K562 (cell line): ENCODE measurements at regions not wholly inside any gene's neighbourhood (a gene's known extent, or its start where the extent isn't known, plus 50 kb on each side); places are given as distances from the start of the nearest gene placed in this dataset.

Source experiments
- ATAC-seq: fragments of 200-7000 bp; cut with Tn5 transposase; 3 replicates; pipeline ENCODE4 v1.9.1; 2020; ENCODE audit warnings: moderate library complexity
- BruUV-seq: library from RNA; stranded (reverse); fragments of 400-500 nt; replicated peaks from 2 replicates; lab custom pipeline; 2021; lab: Mats Ljungman, UMichigan
- CTCF ChIA-PET: fragments of 300-600 bp; formaldehyde crosslinking; extraction: SDS; loops from one replicate; lab custom pipeline; 2021; ENCODE audit warnings: low intra/inter-chr PET ratio; lab: Yijun Ruan, JAX
- POLR2A ChIA-PET: fragments of 300-600, 350-650 bp; sonication (Branson Sonifier 250); formaldehyde crosslinking; extraction: SDS; loops from one replicate; lab custom pipeline; 2021; ENCODE audit warnings: antibody characterized with exemption, inconsistent platforms; lab: Yijun Ruan, JAX
- DNase-seq, 4 experiments: peaks; one replicate each; pipeline versions ENCODE4 v3.0.0 to v3.0.0-alpha.2; 2011 to 2018; ENCODE audit warnings: low spot score in 3 of 4, mixed read lengths in 3 of 4; ENCODE audit errors: extremely low read depth in 1 of 4
- FAIRE-seq: peaks from 2 replicates; lab custom pipeline; 2011; peaks lifted over from hg19 to GRCh38; lab: Jason Lieb, UNC
- H2AFZ ChIP-seq: 2 replicates; pipeline ENCODE4 v1.6.0; 2011; ENCODE audit warnings: low read depth, low read length, control low read depth, inconsistent platforms
- H3K27ac ChIP-seq: fragments of 200-600 bp; 3 replicates; pipeline ENCODE4 v1.8.0; 2011; ENCODE audit warnings: low read depth, mild to moderate bottlenecking, control low read depth, inconsistent platforms, low read length, moderate library complexity, mixed read lengths; ENCODE audit errors: extremely low read depth
- H3K27me3 ChIP-seq, 2 experiments: fragments of 300-600 bp in 1 of 2; 2 replicates in 1 of 2; 3 replicates in 1 of 2; pipeline versions ENCODE4 v1.6.0 to v1.8.0; 2011; ENCODE audit warnings: inconsistent platforms in 2 of 2, low read length in 2 of 2, mild to moderate bottlenecking in 1 of 2, mixed read lengths in 1 of 2, moderate library complexity in 1 of 2; ENCODE audit not compliant: control insufficient read depth in 2 of 2, insufficient read depth in 2 of 2
- H3K36me3 ChIP-seq: fragments of 300-600 bp; 3 replicates; pipeline ENCODE4 v1.8.0; 2011; ENCODE audit warnings: mild to moderate bottlenecking, low read length, inconsistent platforms; ENCODE audit not compliant: control insufficient read depth, insufficient read depth
- H3K4me1 ChIP-seq, 2 experiments: fragments of 200-600 bp in 1 of 2; replicated peaks in 1 of 2; 2 replicates in 1 of 2; 3 replicates in 1 of 2; pipeline versions ENCODE4 v1.5.1 to v1.8.0; 2011; ENCODE audit warnings: inconsistent platforms in 2 of 2, low read length in 2 of 2, mild to moderate bottlenecking in 1 of 2, mixed read lengths in 1 of 2, moderate library complexity in 1 of 2; ENCODE audit not compliant: control insufficient read depth in 2 of 2, insufficient read depth in 2 of 2
- H3K4me2 ChIP-seq: 2 replicates; pipeline ENCODE4 v1.6.1; 2011; ENCODE audit warnings: low read length, control low read depth, inconsistent platforms, mixed read lengths; ENCODE audit not compliant: insufficient read depth
- H3K4me3 ChIP-seq: fragments of 200-600 bp; sonication (generic), shearing (Covaris generic); 2 replicates; pipeline ENCODE4 v1.5.1; 2016; ENCODE audit warnings: control low read depth, inconsistent platforms
- H3K79me2 ChIP-seq: fragments of 200-600 bp; 3 replicates; pipeline ENCODE4 v1.8.0; 2011; ENCODE audit warnings: low read length, inconsistent platforms; ENCODE audit not compliant: control insufficient read depth, insufficient read depth
- H3K9ac ChIP-seq, 2 experiments: 2 replicates each; pipeline versions ENCODE4 v1.6.0 to v1.6.1; 2011; ENCODE audit warnings: low read depth in 2 of 2, low read length in 2 of 2, control low read depth in 1 of 2, inconsistent platforms in 1 of 2, mild to moderate bottlenecking in 1 of 2, mixed read lengths in 1 of 2; ENCODE audit not compliant: insufficient read depth in 1 of 2
- H3K9me1 ChIP-seq: one replicate; pipeline ENCODE4 v1.6.0; 2011; ENCODE audit warnings: inconsistent platforms, mild to moderate bottlenecking, low read length, moderate library complexity; ENCODE audit not compliant: control insufficient read depth, insufficient read depth
- H3K9me3 ChIP-seq: replicated peaks from 2 replicates; pipeline ENCODE4 v1.5.1; 2011; ENCODE audit warnings: low read depth, low read length, inconsistent platforms; ENCODE audit not compliant: control insufficient read depth, insufficient read depth
- H4K20me1 ChIP-seq: replicated peaks from 2 replicates; pipeline ENCODE4 v1.6.1; 2011; ENCODE audit warnings: low read length, inconsistent platforms, mixed read lengths; ENCODE audit not compliant: control insufficient read depth, insufficient read depth
- in situ Hi-C: fragments of 300-500 bp; cut with MboI; formaldehyde crosslinking; loops from 4 replicates; pipeline ENCODE4 v1.15.0; 2018; ENCODE audit warnings: inconsistent platforms, mixed read lengths
- intact Hi-C: fragments of 100-400 bp; cut with micrococcal nuclease; formaldehyde crosslinking; loops from 2 replicates; pipeline ENCODE4 v1.14.2; 2022
- TF ChIP-seq, protein P1 (sequence below): sonication (generic); formaldehyde crosslinking; IDR thresholded peaks from 2 replicates; pipeline ENCODE4 v1.8.0; 2023; ENCODE audit warnings: missing genetic modification reagents, mild to moderate bottlenecking, borderline replicate concordance

DNA sequence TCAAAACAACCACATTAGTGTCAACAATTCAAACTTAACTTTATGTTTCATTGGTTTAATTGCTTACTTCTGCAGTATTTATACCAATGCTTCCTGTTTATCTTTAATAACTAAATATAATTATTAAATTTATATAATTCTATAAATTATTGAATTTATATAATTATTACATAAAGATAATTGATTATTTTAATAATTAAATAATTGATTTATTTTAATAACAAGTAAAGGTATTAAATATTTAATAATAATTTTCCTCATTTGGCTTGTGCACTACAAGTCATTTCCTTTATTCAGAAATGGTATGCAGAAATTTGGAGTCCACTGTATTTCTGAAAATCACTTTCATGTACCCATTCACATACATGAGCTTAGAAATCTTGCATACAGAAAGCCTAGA is 156.2 kb upstream of the NSMCE3 start:
- ChIA-PET POLR2A (interaction anchor here (0.7 kb wide), 1 partner anchor 17 kb away, joined by 3 read pairs; no protein-coding TSS in a partner anchor), CTCF (no interaction called here)
- TF ChIP-seq, protein P1, sequence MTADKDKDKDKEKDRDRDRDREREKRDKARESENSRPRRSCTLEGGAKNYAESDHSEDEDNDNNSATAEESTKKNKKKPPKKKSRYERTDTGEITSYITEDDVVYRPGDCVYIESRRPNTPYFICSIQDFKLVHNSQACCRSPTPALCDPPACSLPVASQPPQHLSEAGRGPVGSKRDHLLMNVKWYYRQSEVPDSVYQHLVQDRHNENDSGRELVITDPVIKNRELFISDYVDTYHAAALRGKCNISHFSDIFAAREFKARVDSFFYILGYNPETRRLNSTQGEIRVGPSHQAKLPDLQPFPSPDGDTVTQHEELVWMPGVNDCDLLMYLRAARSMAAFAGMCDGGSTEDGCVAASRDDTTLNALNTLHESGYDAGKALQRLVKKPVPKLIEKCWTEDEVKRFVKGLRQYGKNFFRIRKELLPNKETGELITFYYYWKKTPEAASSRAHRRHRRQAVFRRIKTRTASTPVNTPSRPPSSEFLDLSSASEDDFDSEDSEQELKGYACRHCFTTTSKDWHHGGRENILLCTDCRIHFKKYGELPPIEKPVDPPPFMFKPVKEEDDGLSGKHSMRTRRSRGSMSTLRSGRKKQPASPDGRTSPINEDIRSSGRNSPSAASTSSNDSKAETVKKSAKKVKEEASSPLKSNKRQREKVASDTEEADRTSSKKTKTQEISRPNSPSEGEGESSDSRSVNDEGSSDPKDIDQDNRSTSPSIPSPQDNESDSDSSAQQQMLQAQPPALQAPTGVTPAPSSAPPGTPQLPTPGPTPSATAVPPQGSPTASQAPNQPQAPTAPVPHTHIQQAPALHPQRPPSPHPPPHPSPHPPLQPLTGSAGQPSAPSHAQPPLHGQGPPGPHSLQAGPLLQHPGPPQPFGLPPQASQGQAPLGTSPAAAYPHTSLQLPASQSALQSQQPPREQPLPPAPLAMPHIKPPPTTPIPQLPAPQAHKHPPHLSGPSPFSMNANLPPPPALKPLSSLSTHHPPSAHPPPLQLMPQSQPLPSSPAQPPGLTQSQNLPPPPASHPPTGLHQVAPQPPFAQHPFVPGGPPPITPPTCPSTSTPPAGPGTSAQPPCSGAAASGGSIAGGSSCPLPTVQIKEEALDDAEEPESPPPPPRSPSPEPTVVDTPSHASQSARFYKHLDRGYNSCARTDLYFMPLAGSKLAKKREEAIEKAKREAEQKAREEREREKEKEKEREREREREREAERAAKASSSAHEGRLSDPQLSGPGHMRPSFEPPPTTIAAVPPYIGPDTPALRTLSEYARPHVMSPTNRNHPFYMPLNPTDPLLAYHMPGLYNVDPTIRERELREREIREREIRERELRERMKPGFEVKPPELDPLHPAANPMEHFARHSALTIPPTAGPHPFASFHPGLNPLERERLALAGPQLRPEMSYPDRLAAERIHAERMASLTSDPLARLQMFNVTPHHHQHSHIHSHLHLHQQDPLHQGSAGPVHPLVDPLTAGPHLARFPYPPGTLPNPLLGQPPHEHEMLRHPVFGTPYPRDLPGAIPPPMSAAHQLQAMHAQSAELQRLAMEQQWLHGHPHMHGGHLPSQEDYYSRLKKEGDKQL (CRISPR knock-in tag): no peak
- Histone ChIP-seq H3K4me3 (no peak overlapping the region), H3K27ac (no peak overlapping the region), H3K36me3 (no peaks in the 10 kb centered on the region), H3K9ac (no peak overlapping the region), H3K9me3 (no peaks in the 10 kb centered on the region), H4K20me1 (no peaks in the 10 kb centered on the region), H3K27me3 (peaks cover 0 to 2% of the 10 kb centered on the region in 2 experiments; a peak in 4 of 5 replicates), H2AFZ (no peak overlapping the region), H3K4me2 (no peak overlapping the region), H3K4me1 (no peaks in the 10 kb centered on the region), H3K79me2 (no peaks in the 10 kb centered on the region), H3K9me1 (no peaks in the 10 kb centered on the region)
- in situ Hi-C loops (no loop called here), intact Hi-C loops (no loop called here)
- FAIRE-seq (no peak), DNase-seq (no peak), ATAC-seq (no peak)
- BruUV-seq: no TSS peak
